H9 (cell line): ENCODE measurements at regions not wholly inside any gene's neighbourhood (a gene's known extent, or its start where the extent isn't known, plus 50 kb on each side); places are given as distances from the start of the nearest gene placed in this dataset.

Experiments
- DNase-seq: peaks from one replicate; pipeline ENCODE4 v3.0.0-alpha.2; 2017
- H2AFZ ChIP-seq: one replicate; pipeline ENCODE4 v1.6.1; 2013; ENCODE audit warnings: mild to moderate bottlenecking, low read length, control low read depth, moderate library complexity
- H2AK5ac ChIP-seq: 2 replicates; pipeline ENCODE4 v1.6.1; 2013; ENCODE audit warnings: low read length, control low read depth, mixed read lengths; ENCODE audit not compliant: insufficient read length
- H2BK120ac ChIP-seq: one replicate; pipeline ENCODE4 v1.6.1; 2013; ENCODE audit warnings: low read depth, mild to moderate bottlenecking, low read length, control low read depth, inconsistent platforms; ENCODE audit not compliant: poor library complexity, severe bottlenecking
- H2BK12ac ChIP-seq: 2 replicates; pipeline ENCODE4 v1.6.1; 2013; ENCODE audit warnings: low read length, control low read depth, mixed read lengths, low read depth; ENCODE audit not compliant: insufficient read length
- H2BK15ac ChIP-seq: 2 replicates; pipeline ENCODE4 v1.6.1; 2013; ENCODE audit warnings: low read depth, low read length, control low read depth
- H2BK20ac ChIP-seq: one replicate; pipeline ENCODE4 v1.6.1; 2013; ENCODE audit warnings: low read depth, mild to moderate bottlenecking, low read length, control low read depth, inconsistent platforms; ENCODE audit not compliant: poor library complexity, severe bottlenecking
- H2BK5ac ChIP-seq: 2 replicates; pipeline ENCODE4 v1.6.1; 2013; ENCODE audit warnings: low read length, control low read depth, mixed read lengths; ENCODE audit not compliant: insufficient read length
- H3K14ac ChIP-seq: 2 replicates; pipeline ENCODE4 v1.6.1; 2013; ENCODE audit warnings: low read length, control low read depth; ENCODE audit not compliant: insufficient read depth
- H3K18ac ChIP-seq: 2 replicates; pipeline ENCODE4 v1.6.1; 2013; ENCODE audit warnings: low read depth, mild to moderate bottlenecking, mixed read lengths, low read length, control low read depth; ENCODE audit not compliant: insufficient read length
- H3K23ac ChIP-seq: 2 replicates; pipeline ENCODE4 v1.6.1; 2013; ENCODE audit warnings: low read length, control low read depth, mixed read lengths, low read depth; ENCODE audit not compliant: insufficient read length
- H3K23me2 ChIP-seq: 2 replicates; pipeline ENCODE4 v1.6.1; 2013; ENCODE audit warnings: low read depth, mild to moderate bottlenecking, mixed read lengths, low read length, control low read depth; ENCODE audit not compliant: insufficient read length, poor library complexity, severe bottlenecking
- H3K27ac ChIP-seq: 2 replicates; pipeline ENCODE4 v1.5.1; 2013; ENCODE audit warnings: low read length, control low read depth, mixed read lengths, low read depth; ENCODE audit not compliant: insufficient read length
- H3K27me3 ChIP-seq: 2 replicates; pipeline ENCODE4 v1.6.1; 2013; ENCODE audit warnings: low read length, control low read depth, inconsistent platforms; ENCODE audit not compliant: insufficient read depth
- H3K4ac ChIP-seq: 2 replicates; pipeline ENCODE4 v1.6.1; 2013; ENCODE audit warnings: low read depth, mild to moderate bottlenecking, control low read depth, inconsistent platforms, low read length, moderate library complexity
- H3K4me1 ChIP-seq: 2 replicates; pipeline ENCODE4 v1.6.1; 2013; ENCODE audit warnings: low read length, control low read depth, inconsistent platforms; ENCODE audit not compliant: insufficient read depth
- H3K4me2 ChIP-seq: 2 replicates; pipeline ENCODE4 v1.6.1; 2013; ENCODE audit warnings: low read length, control low read depth, mixed read lengths; ENCODE audit not compliant: insufficient read length, insufficient read depth
- H3K56ac ChIP-seq: 2 replicates; pipeline ENCODE4 v1.6.1; 2013; ENCODE audit warnings: low read depth, mild to moderate bottlenecking, mixed read lengths, low read length, control low read depth; ENCODE audit not compliant: insufficient read length
- H3K79me1 ChIP-seq: 2 replicates; pipeline ENCODE4 v1.6.1; 2013; ENCODE audit warnings: low read depth, mild to moderate bottlenecking, moderate library complexity, low read length, control low read depth, inconsistent platforms; ENCODE audit not compliant: insufficient read depth, poor library complexity, severe bottlenecking
- H3K79me2 ChIP-seq: 2 replicates; pipeline ENCODE4 v1.6.1; 2013; ENCODE audit warnings: low read length, control low read depth, inconsistent platforms; ENCODE audit not compliant: insufficient read depth
- H3K9ac ChIP-seq: 2 replicates; pipeline ENCODE4 v1.6.1; 2013; ENCODE audit warnings: low read length, control low read depth, mixed read lengths; ENCODE audit not compliant: insufficient read length; ENCODE audit errors: extremely low read depth
- H3K9me3 ChIP-seq: one replicate; pipeline ENCODE4 v1.6.1; 2013; ENCODE audit warnings: low read depth, low read length, inconsistent platforms; ENCODE audit not compliant: control insufficient read depth
- H3T11ph ChIP-seq: one replicate; pipeline ENCODE4 v1.6.1; 2013; ENCODE audit warnings: mild to moderate bottlenecking, low read length, control low read depth, inconsistent platforms
- H4K20me1 ChIP-seq: one replicate; pipeline ENCODE4 v1.6.1; 2013; ENCODE audit not compliant: control insufficient read depth, insufficient read length, insufficient read depth
- H4K5ac ChIP-seq: 2 replicates; pipeline ENCODE4 v1.6.1; 2013; ENCODE audit warnings: low read depth, mild to moderate bottlenecking, mixed read lengths, low read length, control low read depth; ENCODE audit not compliant: insufficient read length
- H4K8ac ChIP-seq: replicated peaks from 2 replicates; pipeline ENCODE4 v1.6.1; 2013; ENCODE audit warnings: low read length, control low read depth, mixed read lengths, low read depth; ENCODE audit not compliant: insufficient read length
- H4K91ac ChIP-seq: 2 replicates; pipeline ENCODE4 v1.6.1; 2013; ENCODE audit warnings: low read depth, mild to moderate bottlenecking, moderate library complexity, mixed read lengths, low read length, control low read depth; ENCODE audit not compliant: insufficient read length
- H3K27ac Mint-ChIP-seq, 3 experiments: 2 replicates in 2 of 3; 3 replicates in 1 of 3; pipeline ENCODE4 v1.8.0; 2020 to 2021; ENCODE audit warnings: mixed read lengths in 3 of 3, mild to moderate bottlenecking in 1 of 3, moderate library complexity in 1 of 3
- H3K27me3 Mint-ChIP-seq: 2 replicates; pipeline ENCODE4 v1.8.0; 2021; ENCODE audit warnings: low read depth, mild to moderate bottlenecking, moderate library complexity, mixed read lengths
- H3K36me3 Mint-ChIP-seq, 3 experiments: 2 replicates in 2 of 3; 3 replicates in 1 of 3; pipeline ENCODE4 v1.8.0; 2020 to 2021; ENCODE audit warnings: low read depth in 3 of 3, mixed read lengths in 3 of 3; ENCODE audit not compliant: insufficient read depth in 1 of 3
- H3K4me1 Mint-ChIP-seq, 2 experiments: 2 replicates each; pipeline ENCODE4 v1.8.0; 2020; ENCODE audit warnings: mixed read lengths in 2 of 2
- H3K4me3 Mint-ChIP-seq, 2 experiments: 2 replicates in 1 of 2; 3 replicates in 1 of 2; pipeline ENCODE4 v1.8.0; 2020 to 2021; ENCODE audit warnings: mild to moderate bottlenecking in 2 of 2, mixed read lengths in 2 of 2, moderate library complexity in 1 of 2
- H3K9me3 Mint-ChIP-seq, 2 experiments: 2 replicates in 1 of 2; 3 replicates in 1 of 2; pipeline ENCODE4 v1.8.0; 2020; ENCODE audit warnings: mild to moderate bottlenecking in 2 of 2, mixed read lengths in 2 of 2, moderate library complexity in 1 of 2
- CTCF ChIP-seq: fragments of 200-600 bp; sonication (generic); conservative IDR thresholded peaks from 3 replicates; pipeline ENCODE4 v1.8.0; 2021; ENCODE audit warnings: antibody characterized with exemption, mild to moderate bottlenecking
- WGBS: extraction: QIAGEN DNeasy Blood & Tissue Kit; methylation state at CpG from one replicate; pipeline ENCODE4 v1.1.7; 2013; ENCODE audit warnings: missing lambda C conversion rate, low lambda C conversion rate, mixed read lengths; ENCODE audit not compliant: insufficient read length; ENCODE audit errors: extremely low coverage; 5-methylcytosine and 5-hydroxymethylcytosine counted together

DNA sequence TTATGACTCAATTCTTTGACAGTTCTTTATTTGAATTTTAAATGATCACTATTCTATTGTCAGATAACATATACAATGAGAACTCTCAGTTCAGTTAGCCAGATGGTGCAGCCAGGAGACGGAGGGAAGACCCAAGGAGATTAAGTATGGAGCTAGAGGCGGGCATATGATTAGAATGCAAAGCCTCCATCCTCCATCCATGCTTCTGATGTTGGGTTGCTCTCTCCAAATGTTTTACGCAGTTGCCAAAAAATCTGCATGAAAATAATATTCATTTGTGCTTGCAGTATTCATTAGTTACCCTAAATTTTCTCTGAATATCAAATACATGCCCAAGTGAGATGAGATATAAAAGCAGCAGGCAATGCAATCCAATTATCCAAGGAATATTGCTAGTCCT lies 874.8 kb downstream of the C4orf33 start:
- Histone ChIP-seq H3K56ac (no peak overlapping the region), H3K9me3 (no peaks in the 10 kb centered on the region), H3K27me3 (no peaks in the 10 kb centered on the region), H4K91ac (no peak overlapping the region), H2AK5ac (no peak overlapping the region), H3K23ac (no peak overlapping the region), H2BK12ac (no peak overlapping the region), H3K14ac (no peak overlapping the region), H2AFZ (no peak overlapping the region), H3K79me1 (no peaks in the 10 kb centered on the region), H3K4me2 (no peak overlapping the region), H3T11ph (no peak overlapping the region), H2BK15ac (no peak overlapping the region), H3K18ac (no peak overlapping the region), H3K23me2 (no peaks in the 10 kb centered on the region), H3K4me1 (no peaks in the 10 kb centered on the region), H4K8ac (no peak overlapping the region), H2BK5ac (no peak overlapping the region), H2BK20ac (no peak overlapping the region), H4K20me1 (no peaks in the 10 kb centered on the region), H3K4ac (no peak overlapping the region), H3K27ac (no peak overlapping the region), H3K9ac (no peak overlapping the region), H3K79me2 (no peaks in the 10 kb centered on the region), H2BK120ac (no peak overlapping the region), H4K5ac (no peak overlapping the region)
- TF ChIP-seq CTCF: no peak
- Mint-ChIP-seq H3K4me3 (no peak overlapping the region), H3K27me3 (no peaks in the 10 kb centered on the region), H3K4me1 (peaks cover 2 to 3% of the 10 kb centered on the region in 2 experiments; a peak in 2 of 4 replicates), H3K27ac (no peak overlapping the region), H3K36me3 (peaks cover 0 to 8% (median 5%) of the 10 kb centered on the region in 3 experiments; a peak in 3 of 7 replicates), H3K9me3 (peaks cover 5 to 8% of the 10 kb centered on the region in 2 experiments; a peak in 4 of 5 replicates)
- DNase-seq: no peak
- no CpG with 5 or more reads among the region's 3 CpGs for WGBS
